ENCODE measurements at regions not wholly inside any gene's neighbourhood (a gene's known extent, or its start where the extent isn't known, plus 50 kb on each side); places are given as distances from the start of the nearest gene placed in this dataset.
"Not testable (repeated sequence)": the region's sequence is repeated elsewhere in the genome, so short reads cannot be mapped to it uniquely, and the experiment has no call there.

GRCh38 chrX:33852146-33852545, 280.0 kb downstream of the FAM47A start:
- not testable (repeated sequence) for H3K36me3 Mint-ChIP-seq (ENCODE audit: insufficient read depth)

DNA sequence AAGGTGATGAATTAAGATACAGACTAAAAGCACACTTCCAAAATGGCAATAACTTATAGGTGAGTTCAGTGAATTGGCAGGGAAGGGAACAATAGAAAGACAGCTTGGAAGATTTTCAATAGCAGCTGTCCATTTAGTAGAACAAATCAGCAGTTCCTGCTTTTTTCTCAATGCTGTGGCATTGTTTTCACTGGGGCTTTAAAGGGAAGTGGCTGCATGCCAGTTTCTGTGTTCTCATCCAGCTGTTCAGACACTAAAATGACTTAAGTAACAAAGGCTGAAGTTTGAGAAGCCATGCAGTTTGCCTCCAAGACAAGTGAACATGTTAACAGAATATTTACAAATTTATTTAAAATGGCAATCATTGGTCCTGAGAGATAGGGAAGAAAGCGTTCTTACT, 291.9 kb downstream of the FAM47A start:
- H3K4me1 Mint-ChIP-seq (ENCODE audit: low read depth): no peaks in the 10 kb centered on the region
- H3K4me3 Mint-ChIP-seq: no peak overlapping the region
- no peaks in the 10 kb centered on the region for H3K27me3 Mint-ChIP-seq (ENCODE audit: low read depth)
- DNase-seq (no peak), ATAC-seq (no peak)
- H3K36me3 Mint-ChIP-seq (ENCODE audit: insufficient read depth): no peaks in the 10 kb centered on the region
- peaks cover 5% of the 10 kb centered on the region for H3K9me3 Mint-ChIP-seq

More at GRCh38 chrX:33852146-33852545, 280.0 kb downstream of the FAM47A start:
- not testable (repeated sequence) for H3K27me3 Mint-ChIP-seq (ENCODE audit: low read depth); DNase-seq; H3K4me3 Mint-ChIP-seq; ATAC-seq; H3K9me3 Mint-ChIP-seq; H3K4me1 Mint-ChIP-seq (ENCODE audit: low read depth)

- no peaks in the 10 kb centered on the region for H3K27me3 Mint-ChIP-seq (ENCODE audit: low read depth)
- DNase-seq: no peak
- peaks cover 14% of the 10 kb centered on the region for H3K9me3 Mint-ChIP-seq
- no peak for ATAC-seq
- H3K36me3 Mint-ChIP-seq (ENCODE audit: insufficient read depth): no peaks in the 10 kb centered on the region
- no peak overlapping the region for H3K4me3 Mint-ChIP-seq
- no peaks in the 10 kb centered on the region for H3K4me1 Mint-ChIP-seq (ENCODE audit: low read depth)
Observed at GRCh38 chrX:33831211-33831610, 300.9 kb downstream of the FAM47A start.

DNA sequence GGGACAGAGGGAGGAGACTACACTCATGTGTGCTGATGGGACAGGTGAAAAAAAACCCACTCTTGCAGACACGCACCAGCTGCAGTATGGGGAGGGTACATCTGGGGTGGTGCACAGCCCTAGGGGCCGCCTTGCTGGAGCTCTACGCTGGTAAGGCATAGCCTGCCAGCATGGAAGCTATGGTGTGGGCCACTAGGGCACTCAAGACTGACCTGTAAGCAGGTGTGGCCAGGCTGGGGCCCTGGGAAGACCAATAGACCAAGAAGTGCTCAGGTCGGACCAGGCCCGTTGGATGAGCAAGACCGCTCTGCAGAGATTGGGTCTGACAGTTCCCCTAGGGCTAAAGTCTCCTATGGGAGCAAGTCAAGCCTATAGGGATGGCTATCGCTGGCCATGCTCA, 314.8 kb downstream of the FAM47A start:
- H3K27me3 Mint-ChIP-seq (ENCODE audit: low read depth): no peaks in the 10 kb centered on the region
- H3K4me3 Mint-ChIP-seq: no peak overlapping the region
- no peak for ATAC-seq
- no peak for DNase-seq
- no peaks in the 10 kb centered on the region for H3K36me3 Mint-ChIP-seq (ENCODE audit: insufficient read depth)
- H3K4me1 Mint-ChIP-seq (ENCODE audit: low read depth): no peaks in the 10 kb centered on the region
- H3K9me3 Mint-ChIP-seq: no peaks in the 10 kb centered on the region

GRCh38 chrX:33808636-33809035, 323.5 kb downstream of the FAM47A start:
- no peaks in the 10 kb centered on the region for H3K4me1 Mint-ChIP-seq (ENCODE audit: low read depth)
- no peaks in the 10 kb centered on the region for H3K36me3 Mint-ChIP-seq (ENCODE audit: insufficient read depth)
- peaks cover 8% of the 10 kb centered on the region for H3K9me3 Mint-ChIP-seq
- no peak overlapping the region for H3K4me3 Mint-ChIP-seq
- ATAC-seq (no peak), DNase-seq (no peak)
- no peaks in the 10 kb centered on the region for H3K27me3 Mint-ChIP-seq (ENCODE audit: low read depth)

GRCh38 chrX:33784548-33784947, 347.6 kb downstream of the FAM47A start:
- ATAC-seq (no peak), DNase-seq (no peak)
- no peaks in the 10 kb centered on the region for H3K36me3 Mint-ChIP-seq (ENCODE audit: insufficient read depth)
- H3K4me3 Mint-ChIP-seq: no peak overlapping the region
- peaks cover 3% of the 10 kb centered on the region for H3K9me3 Mint-ChIP-seq
- no peaks in the 10 kb centered on the region for H3K27me3 Mint-ChIP-seq (ENCODE audit: low read depth)
- H3K4me1 Mint-ChIP-seq (ENCODE audit: low read depth): no peaks in the 10 kb centered on the region

- H3K4me3 Mint-ChIP-seq: no peak overlapping the region
- DNase-seq: no peak
- peaks cover 15% of the 10 kb centered on the region for H3K9me3 Mint-ChIP-seq
- no peaks in the 10 kb centered on the region for H3K4me1 Mint-ChIP-seq (ENCODE audit: low read depth)
- no peaks in the 10 kb centered on the region for H3K27me3 Mint-ChIP-seq (ENCODE audit: low read depth)
- ATAC-seq: no peak
- H3K36me3 Mint-ChIP-seq (ENCODE audit: insufficient read depth): no peaks in the 10 kb centered on the region
Observed at GRCh38 chrX:33741807-33742206, 390.3 kb downstream of the FAM47A start.

DNA sequence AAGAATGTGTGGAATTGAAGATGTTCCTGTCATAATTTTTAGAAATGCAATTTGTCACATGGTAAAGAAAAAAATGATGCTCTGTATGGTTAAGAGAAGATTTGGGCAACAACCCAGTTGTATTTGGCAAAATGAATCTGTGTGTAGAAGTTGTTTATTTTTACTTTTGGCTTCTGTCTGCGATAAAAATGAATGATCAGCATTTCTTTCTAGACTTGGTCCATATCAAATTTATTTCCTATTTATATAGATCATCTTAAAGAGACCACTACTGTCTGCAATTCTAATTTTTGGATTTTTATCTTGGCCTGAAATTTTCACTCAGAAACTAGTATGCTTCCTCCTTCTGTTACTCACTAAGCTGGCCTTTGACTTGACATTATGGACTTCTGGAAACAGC, 396.9 kb downstream of the FAM47A start:
- ATAC-seq (no peak), DNase-seq (no peak)
- no peaks in the 10 kb centered on the region for H3K4me1 Mint-ChIP-seq (ENCODE audit: low read depth)
- H3K9me3 Mint-ChIP-seq: peaks cover 19% of the 10 kb centered on the region
- H3K4me3 Mint-ChIP-seq: no peak overlapping the region
- no peaks in the 10 kb centered on the region for H3K36me3 Mint-ChIP-seq (ENCODE audit: insufficient read depth)
- no peaks in the 10 kb centered on the region for H3K27me3 Mint-ChIP-seq (ENCODE audit: low read depth)

GRCh38 chrX:33726281-33727160, 405.6 kb downstream of the FAM47A start:
- H3K27me3 Mint-ChIP-seq (ENCODE audit: low read depth): no peaks in the 10 kb centered on the region
- ATAC-seq (no peak), DNase-seq (no peak)
- H3K36me3 Mint-ChIP-seq (ENCODE audit: insufficient read depth): no peaks in the 10 kb centered on the region
- H3K4me3 Mint-ChIP-seq: no peak overlapping the region
- H3K4me1 Mint-ChIP-seq (ENCODE audit: low read depth): no peaks in the 10 kb centered on the region
- H3K9me3 Mint-ChIP-seq: no peaks in the 10 kb centered on the region

- H3K4me3 Mint-ChIP-seq: no peak overlapping the region
- ATAC-seq: no peak
- no peak for DNase-seq
Observed at GRCh38 chrX:33725535-33726210, 406.4 kb downstream of the FAM47A start.

GRCh38 chrX:33721927-33722326, 410.2 kb downstream of the FAM47A start:
- Mint-ChIP-seq H3K4me3 (no peak overlapping the region), H3K27me3 (ENCODE audit: low read depth) (no peaks in the 10 kb centered on the region), H3K4me1 (ENCODE audit: low read depth) (no peaks in the 10 kb centered on the region), H3K9me3 (no peaks in the 10 kb centered on the region), H3K36me3 (ENCODE audit: insufficient read depth) (no peaks in the 10 kb centered on the region)
- ATAC-seq (peak in 1 of 2 donors; percentile 41), DNase-seq (no peak)

More at GRCh38 chrX:33725535-33726210, 406.4 kb downstream of the FAM47A start:
- no peaks in the 10 kb centered on the region for H3K9me3 Mint-ChIP-seq
- H3K4me1 Mint-ChIP-seq (ENCODE audit: low read depth): no peaks in the 10 kb centered on the region
- no peaks in the 10 kb centered on the region for H3K36me3 Mint-ChIP-seq (ENCODE audit: insufficient read depth)
- no peaks in the 10 kb centered on the region for H3K27me3 Mint-ChIP-seq (ENCODE audit: low read depth)

GRCh38 chrX:33686105-33686504, 446.0 kb downstream of the FAM47A start:
- no peak for DNase-seq
- H3K4me1 Mint-ChIP-seq (ENCODE audit: low read depth): no peaks in the 10 kb centered on the region
- H3K36me3 Mint-ChIP-seq (ENCODE audit: insufficient read depth): no peaks in the 10 kb centered on the region
- ATAC-seq: no peak
- H3K27me3 Mint-ChIP-seq (ENCODE audit: low read depth): no peaks in the 10 kb centered on the region
- H3K9me3 Mint-ChIP-seq: peaks cover 5% of the 10 kb centered on the region
- H3K4me3 Mint-ChIP-seq: no peak overlapping the region
